ENCODE measurements at regions not wholly inside any gene's neighbourhood (a gene's known extent, or its start where the extent isn't known, plus 50 kb on each side); places are given as distances from the start of the nearest gene placed in this dataset.

DNA sequence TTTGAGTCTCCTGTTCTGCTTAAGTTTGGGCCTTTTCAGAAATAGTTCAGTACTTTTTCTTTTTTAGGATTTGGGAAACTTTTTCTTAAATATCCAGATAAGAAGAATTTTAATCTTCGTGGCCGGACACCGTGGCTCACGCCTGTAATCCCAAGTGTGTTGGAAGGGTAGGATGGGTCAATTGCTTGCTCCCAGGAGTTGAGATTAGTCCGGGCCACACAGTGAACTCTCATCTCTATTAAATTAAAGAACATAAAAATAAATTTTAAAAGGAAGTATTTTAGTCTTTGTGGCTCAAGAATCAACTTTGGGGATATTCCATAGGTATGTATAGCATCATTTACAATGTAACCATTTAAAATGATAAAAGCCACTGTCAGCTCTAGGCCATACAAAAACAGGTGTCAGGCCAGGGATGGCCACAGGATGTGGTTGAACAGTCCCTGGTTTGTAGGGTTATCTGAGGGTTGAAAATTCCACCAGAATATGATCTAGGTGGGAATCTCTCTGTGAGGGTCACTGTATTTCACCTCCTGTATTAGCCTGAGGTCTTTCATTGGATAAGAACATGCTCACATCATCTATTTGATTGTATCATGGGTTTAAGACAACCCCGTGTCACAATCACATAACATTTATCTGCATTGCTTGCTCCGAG is 115.6 kb downstream of the GGTLC2 start:
- Histone ChIP-seq H2AFZ (replicated peaks) (no peak overlapping the region), H3K36me3 (no peaks in the 10 kb centered on the region), H3K27me3 (peaks cover 77% of the 10 kb centered on the region), H3K9ac (no peak overlapping the region), H3K27ac (no peak overlapping the region), H3F3A (ENCODE audit: low read depth) (no peaks in the 10 kb centered on the region), H3K79me2 (ENCODE audit: low read depth) (no peaks in the 10 kb centered on the region), H4K20me1 (ENCODE audit: low read depth) (no peaks in the 10 kb centered on the region), H3K4me3 (no peak overlapping the region), H3K9me3 (ENCODE audit: low read depth) (no peaks in the 10 kb centered on the region), H3K4me2 (no peak overlapping the region), H3K4me1 (no peaks in the 10 kb centered on the region)
- no peaks in the 10 kb centered on the region for H3K36me3 Mint-ChIP-seq
- H3K27me3 Mint-ChIP-seq (ENCODE audit: insufficient read depth, low read depth) = no peaks in the 10 kb centered on the region
- no peak for DNase-seq (ENCODE audit: low spot score)
- no peaks in the 10 kb centered on the region for H3K9me3 Mint-ChIP-seq
- TF ChIP-seq EZH2phosphoT487 (IDR thresholded peaks at IDR 0.05) (no peak), CTCF (IDR thresholded peaks at IDR 0.05) (no peak), EZH2 (IDR thresholded peaks at IDR 0.05) (no peak)
- no peaks in the 10 kb centered on the region for H3K4me1 Mint-ChIP-seq
- H3K4me3 Mint-ChIP-seq = no peak overlapping the region
- no peak overlapping the region for H3K27ac Mint-ChIP-seq

DNA sequence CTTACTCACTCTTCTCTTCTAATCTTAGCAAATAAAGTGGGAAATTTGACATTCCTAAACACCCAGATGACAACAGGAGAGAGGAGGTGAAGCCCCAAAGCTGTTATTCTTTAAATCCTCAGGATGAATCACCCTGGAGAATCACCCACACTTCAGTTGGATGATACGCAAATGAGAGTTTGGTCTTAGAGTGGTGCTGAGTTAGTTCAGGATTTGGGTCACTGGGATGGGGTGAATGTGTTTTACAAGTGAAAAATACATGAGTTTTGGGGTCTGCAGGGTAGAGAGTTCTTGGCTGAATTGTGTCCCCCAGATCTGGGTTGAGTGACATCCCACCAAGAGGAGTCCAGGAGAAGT is 117.2 kb downstream of the GGTLC2 start:
- no peaks in the 10 kb centered on the region for H3K4me1 ChIP-seq
- no peak overlapping the region for H3K4me3 ChIP-seq
- H3K4me2 ChIP-seq = no peak overlapping the region
- no peak overlapping the region for H3K9ac ChIP-seq
- Mint-ChIP-seq H3K4me3 (no peak overlapping the region), H3K27ac (no peak overlapping the region), H3K27me3 (ENCODE audit: insufficient read depth, low read depth) (no peaks in the 10 kb centered on the region), H3K4me1 (no peaks in the 10 kb centered on the region), H3K36me3 (no peaks in the 10 kb centered on the region), H3K9me3 (no peaks in the 10 kb centered on the region)
- DNase-seq (ENCODE audit: low spot score) = no peak
- no peaks in the 10 kb centered on the region for H3F3A ChIP-seq (ENCODE audit: low read depth)
- peaks cover 72% of the 10 kb centered on the region for H3K27me3 ChIP-seq
- no peak overlapping the region for H2AFZ ChIP-seq (replicated peaks)
- no peaks in the 10 kb centered on the region for H4K20me1 ChIP-seq (ENCODE audit: low read depth)
- no peaks in the 10 kb centered on the region for H3K36me3 ChIP-seq
- TF ChIP-seq EZH2 (IDR thresholded peaks at IDR 0.05) (no peak), EZH2phosphoT487 (IDR thresholded peaks at IDR 0.05) (no peak), CTCF (IDR thresholded peaks at IDR 0.05) (no peak)
- H3K9me3 ChIP-seq (ENCODE audit: low read depth) = no peaks in the 10 kb centered on the region
- no peak overlapping the region for H3K27ac ChIP-seq
- no peaks in the 10 kb centered on the region for H3K79me2 ChIP-seq (ENCODE audit: low read depth)

GRCh38 chr22:22761963-22762772 is 117.8 kb downstream of the GGTLC2 start:
- Mint-ChIP-seq H3K4me1 (no peaks in the 10 kb centered on the region), H3K4me3 (no peak overlapping the region), H3K27me3 (ENCODE audit: insufficient read depth, low read depth) (no peaks in the 10 kb centered on the region), H3K36me3 (no peaks in the 10 kb centered on the region), H3K27ac (no peak overlapping the region), H3K9me3 (no peaks in the 10 kb centered on the region)
- H3K27me3 ChIP-seq = peaks cover 77% of the 10 kb centered on the region
- H2AFZ ChIP-seq (replicated peaks) = no peak overlapping the region
- no peak overlapping the region for H3K27ac ChIP-seq
- no peak for TF ChIP-seq CTCF (IDR thresholded peaks at IDR 0.05)
- TF ChIP-seq EZH2 (IDR thresholded peaks at IDR 0.05) = no peak
- no peak for TF ChIP-seq EZH2phosphoT487 (IDR thresholded peaks at IDR 0.05)
- no peak overlapping the region for H3K9ac ChIP-seq
- H3K4me1 ChIP-seq = no peaks in the 10 kb centered on the region
- no peaks in the 10 kb centered on the region for H3K36me3 ChIP-seq
- no peak for DNase-seq (ENCODE audit: low spot score)
- H4K20me1 ChIP-seq (ENCODE audit: low read depth) = no peaks in the 10 kb centered on the region
- no peaks in the 10 kb centered on the region for H3K9me3 ChIP-seq (ENCODE audit: low read depth)
- H3K79me2 ChIP-seq (ENCODE audit: low read depth) = no peaks in the 10 kb centered on the region
- no peak overlapping the region for H3K4me2 ChIP-seq
- H3F3A ChIP-seq (ENCODE audit: low read depth) = no peaks in the 10 kb centered on the region
- no peak overlapping the region for H3K4me3 ChIP-seq

All from neural progenitor cell (in vitro differentiated cells).